HCT116 (cell line): ENCODE measurements at regions not wholly inside any gene's neighbourhood (a gene's known extent, or its start where the extent isn't known, plus 50 kb on each side); places are given as distances from the start of the nearest gene placed in this dataset.

ENCODE experiments used
- ATAC-seq: fragments of 200-7000 bp; cut with Tn5 transposase; 2 replicates; pipeline ENCODE4 v1.9.1; 2020; ENCODE audit warnings: mild to moderate bottlenecking, moderate library complexity
- BruUV-seq: library from RNA; stranded (reverse); fragments of 400-500 nt; replicated peaks from 2 replicates; lab custom pipeline; 2021; lab: Mats Ljungman, UMichigan
- CTCF ChIA-PET: fragments of 300-600 bp; sonication (Branson Sonifier 250); formaldehyde crosslinking; loops from one replicate; lab custom pipeline; 2021; ENCODE audit warnings: antibody characterized with exemption; lab: Charles Lee
- POLR2A ChIA-PET: fragments of 300-600, 350-600 bp; sonication (Branson Sonifier 250); formaldehyde crosslinking; loops from one replicate; lab custom pipeline; 2021; ENCODE audit warnings: antibody characterized with exemption; lab: Charles Lee
- RAD21 ChIA-PET, 2 experiments: fragments of 300-600 bp; sonication (Branson Sonifier 250); formaldehyde crosslinking; loops; one replicate each; lab custom pipeline; 2023; ENCODE audit warnings: low total read pairs in 2 of 2; ENCODE audit not compliant: uncharacterized antibody in 2 of 2, unreplicated experiment in 2 of 2, low non-redundant PET in 1 of 2; lab: Charles Lee
- DNase-seq: peaks from one replicate; pipeline ENCODE4 v3.0.0-alpha.2; 2010; ENCODE audit warnings: low read depth, low spot score
- H2AFZ ChIP-seq: fragments of 200-600 bp; shearing (Covaris generic), sonication (generic); 2 replicates; pipeline ENCODE4 v1.6.1; 2017; ENCODE audit warnings: low read depth, mixed run types, mixed read lengths, antibody characterized with exemption, low read length; ENCODE audit not compliant: poor library complexity, severe bottlenecking
- H3K27ac ChIP-seq: 2 replicates; pipeline ENCODE4 v1.5.1; 2012; ENCODE audit warnings: low read depth, low read length
- H3K27me3 ChIP-seq: fragments of 200-600 bp; sonication (generic); 2 replicates; pipeline ENCODE4 v1.6.1; 2016; ENCODE audit warnings: mixed run types, low read length, mixed read lengths; ENCODE audit not compliant: insufficient read depth
- H3K36me3 ChIP-seq, 2 experiments: fragments of 200-500 bp in 1 of 2; fragments of 200-600 bp in 1 of 2; sonication (Bioruptor generic) in 1 of 2; sonication (generic) in 1 of 2; 2 replicates each; pipeline versions ENCODE4 v1.5.1 to v1.6.1; 2014 to 2016; ENCODE audit warnings: low read length in 2 of 2, inconsistent platforms in 1 of 2, mixed read lengths in 1 of 2, mixed run types in 1 of 2; ENCODE audit not compliant: insufficient read depth in 2 of 2, control insufficient read depth in 1 of 2
- H3K4me1 ChIP-seq, 2 experiments: fragments of 200-600 bp in 1 of 2; sonication (generic) in 1 of 2; 2 replicates each; pipeline versions ENCODE4 v1.5.1 to v1.6.1; 2012 to 2017; ENCODE audit warnings: low read length in 2 of 2, inconsistent platforms in 1 of 2, mild to moderate bottlenecking in 1 of 2, mixed read lengths in 1 of 2, mixed run types in 1 of 2, moderate library complexity in 1 of 2; ENCODE audit not compliant: insufficient read depth in 2 of 2, control insufficient read depth in 1 of 2
- H3K4me2 ChIP-seq: fragments of 200-600 bp; sonication (generic); 2 replicates; pipeline ENCODE4 v1.6.1; 2017; ENCODE audit warnings: mixed run types, low read length, mixed read lengths
- H3K4me3 ChIP-seq, 2 experiments: fragments of 200-600 bp in 1 of 2; sonication (generic) in 1 of 2; replicated peaks in 1 of 2; 2 replicates each; pipeline ENCODE4 v1.5.1; 2011 to 2016; ENCODE audit warnings: low read length in 2 of 2, control low read depth in 1 of 2, low read depth in 1 of 2, mild to moderate bottlenecking in 1 of 2, mixed read lengths in 1 of 2, mixed run types in 1 of 2
- H3K79me2 ChIP-seq: fragments of 200-600 bp; sonication (generic); 2 replicates; pipeline ENCODE4 v1.6.1; 2017; ENCODE audit warnings: mild to moderate bottlenecking, mixed run types, low read length, moderate library complexity, mixed read lengths; ENCODE audit not compliant: insufficient read depth
- H3K9ac ChIP-seq: fragments of 200-600 bp; sonication (generic); 2 replicates; pipeline ENCODE4 v1.6.1; 2016; ENCODE audit warnings: low read length, mixed read lengths
- H3K9me2 ChIP-seq: fragments of 200-600 bp; sonication (generic), shearing (Covaris generic); 2 replicates; pipeline ENCODE4 v1.6.1; 2017; ENCODE audit warnings: mixed run types, mild to moderate bottlenecking, moderate library complexity; ENCODE audit not compliant: insufficient read depth
- H3K9me3 ChIP-seq, 2 experiments: fragments of 200-500 bp in 1 of 2; fragments of 200-600 bp in 1 of 2; sonication (Bioruptor generic) in 1 of 2; sonication (generic) in 1 of 2; 2 replicates each; pipeline ENCODE4 v1.6.1; 2014 to 2017; ENCODE audit warnings: low read length in 2 of 2, mixed read lengths in 2 of 2, inconsistent platforms in 1 of 2, low read depth in 1 of 2, mild to moderate bottlenecking in 1 of 2, mixed run types in 1 of 2, moderate library complexity in 1 of 2; ENCODE audit not compliant: control insufficient read depth in 1 of 2, insufficient read depth in 1 of 2
- H4K20me1 ChIP-seq: fragments of 200-600 bp; sonication (generic), shearing (Covaris generic); 2 replicates; pipeline ENCODE4 v1.6.1; 2017; ENCODE audit warnings: mixed run types, mild to moderate bottlenecking, moderate library complexity; ENCODE audit not compliant: insufficient read depth
- CBX3 ChIP-seq: IDR thresholded peaks from 2 replicates; pipeline ENCODE4 v1.6.1; 2012; ENCODE audit warnings: low read depth
- EGR1 ChIP-seq: IDR thresholded peaks from 2 replicates; pipeline ENCODE4 v1.6.1; 2012; ENCODE audit warnings: low read depth
- ELF1 ChIP-seq: IDR thresholded peaks from 2 replicates; pipeline ENCODE4 v1.6.1; 2012; ENCODE audit warnings: low read depth, borderline replicate concordance
- EZH2phosphoT487 ChIP-seq: fragments of 200-600 bp; IDR thresholded peaks from 2 replicates; pipeline ENCODE4 v1.6.1; 2018; ENCODE audit warnings: antibody characterized with exemption, borderline replicate concordance
- FOSL1 ChIP-seq: IDR thresholded peaks from 2 replicates; pipeline ENCODE4 v1.6.1; 2012; ENCODE audit warnings: low read depth
- JUND ChIP-seq: IDR thresholded peaks from 2 replicates; pipeline ENCODE4 v1.6.1; 2012
- POLR2AphosphoS5 ChIP-seq: IDR thresholded peaks from 2 replicates; pipeline ENCODE4 v1.6.1; 2011; ENCODE audit warnings: mild to moderate bottlenecking, low read depth, low read length, moderate library complexity
- RAD21 ChIP-seq: IDR thresholded peaks from 2 replicates; pipeline ENCODE4 v1.6.1; 2012; ENCODE audit warnings: low read depth, mild to moderate bottlenecking
- SP1 ChIP-seq: IDR thresholded peaks from 2 replicates; pipeline ENCODE4 v1.6.1; 2012; ENCODE audit warnings: low read depth
- intact Hi-C: fragments of 100-400 bp; cut with micrococcal nuclease; formaldehyde crosslinking; loops from 2 replicates; pipeline ENCODE4 v1.10.0; 2022
- TF ChIP-seq, protein P1 (sequence below): IDR thresholded peaks from 2 replicates; pipeline ENCODE4 v1.6.1; 2011; ENCODE audit warnings: mild to moderate bottlenecking, low read length, moderate library complexity; ENCODE audit not compliant: insufficient replicate concordance; ENCODE audit errors: extremely low read depth
- TF ChIP-seq, protein P2 (sequence below), 3 experiments: fragments of 200-600 bp in 1 of 3; sonication (generic) in 1 of 3; IDR thresholded peaks in 2 of 3; conservative IDR thresholded peaks in 1 of 3; 2 replicates each; pipeline ENCODE4 v1.5.1; 2012 to 2017; ENCODE audit warnings: low read depth in 2 of 3, low read length in 2 of 3, antibody characterized with exemption in 1 of 3, borderline replicate concordance in 1 of 3, control low read depth in 1 of 3, mild to moderate bottlenecking in 1 of 3, mixed read lengths in 1 of 3, mixed run types in 1 of 3, moderate library complexity in 1 of 3; ENCODE audit not compliant: insufficient read depth in 1 of 3

DNA sequence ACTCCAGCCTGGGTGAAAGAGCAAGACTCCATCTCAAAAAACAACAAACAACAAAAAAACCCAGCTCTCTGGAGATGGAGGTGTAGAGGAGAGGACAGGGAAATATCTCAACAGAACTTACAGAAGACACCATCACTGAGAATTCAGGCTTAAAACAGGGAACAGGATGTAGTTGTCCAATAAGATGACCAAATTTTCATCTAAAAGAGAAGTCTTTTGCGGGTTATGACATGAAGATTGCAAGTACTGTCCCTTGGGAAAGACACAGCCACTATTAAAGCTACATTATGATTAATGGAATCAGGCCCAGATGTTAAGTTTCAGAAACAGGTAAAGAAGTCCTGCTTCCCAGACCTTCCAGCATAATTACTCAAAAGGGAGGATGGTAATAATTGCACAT, 235.2 kb upstream of the NRP1 start:
- Histone ChIP-seq H2AFZ (no peak overlapping the region), H3K4me2 (no peak overlapping the region), H3K9me3 (no peaks in the 10 kb centered on the region), H4K20me1 (no peaks in the 10 kb centered on the region), H3K79me2 (no peaks in the 10 kb centered on the region), H3K4me1 (no peaks in the 10 kb centered on the region), H3K27ac (no peak overlapping the region), H3K9ac (no peak overlapping the region), H3K36me3 (no peaks in the 10 kb centered on the region), H3K4me3 (no peak overlapping the region), H3K27me3 (no peaks in the 10 kb centered on the region), H3K9me2 (no peaks in the 10 kb centered on the region)
- RAD21 ChIA-PET, result no interaction called here
- TF ChIP-seq EGR1 (no peak), JUND (no peak), SP1 (no peak), CBX3 (no peak), POLR2AphosphoS5 (no peak), ELF1 (no peak), EZH2phosphoT487 (no peak), FOSL1 (no peak), RAD21 (no peak)
- TF ChIP-seq, protein P1, sequence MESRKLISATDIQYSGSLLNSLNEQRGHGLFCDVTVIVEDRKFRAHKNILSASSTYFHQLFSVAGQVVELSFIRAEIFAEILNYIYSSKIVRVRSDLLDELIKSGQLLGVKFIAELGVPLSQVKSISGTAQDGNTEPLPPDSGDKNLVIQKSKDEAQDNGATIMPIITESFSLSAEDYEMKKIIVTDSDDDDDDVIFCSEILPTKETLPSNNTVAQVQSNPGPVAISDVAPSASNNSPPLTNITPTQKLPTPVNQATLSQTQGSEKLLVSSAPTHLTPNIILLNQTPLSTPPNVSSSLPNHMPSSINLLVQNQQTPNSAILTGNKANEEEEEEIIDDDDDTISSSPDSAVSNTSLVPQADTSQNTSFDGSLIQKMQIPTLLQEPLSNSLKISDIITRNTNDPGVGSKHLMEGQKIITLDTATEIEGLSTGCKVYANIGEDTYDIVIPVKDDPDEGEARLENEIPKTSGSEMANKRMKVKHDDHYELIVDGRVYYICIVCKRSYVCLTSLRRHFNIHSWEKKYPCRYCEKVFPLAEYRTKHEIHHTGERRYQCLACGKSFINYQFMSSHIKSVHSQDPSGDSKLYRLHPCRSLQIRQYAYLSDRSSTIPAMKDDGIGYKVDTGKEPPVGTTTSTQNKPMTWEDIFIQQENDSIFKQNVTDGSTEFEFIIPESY, result no peak
- TF ChIP-seq, protein P2, sequence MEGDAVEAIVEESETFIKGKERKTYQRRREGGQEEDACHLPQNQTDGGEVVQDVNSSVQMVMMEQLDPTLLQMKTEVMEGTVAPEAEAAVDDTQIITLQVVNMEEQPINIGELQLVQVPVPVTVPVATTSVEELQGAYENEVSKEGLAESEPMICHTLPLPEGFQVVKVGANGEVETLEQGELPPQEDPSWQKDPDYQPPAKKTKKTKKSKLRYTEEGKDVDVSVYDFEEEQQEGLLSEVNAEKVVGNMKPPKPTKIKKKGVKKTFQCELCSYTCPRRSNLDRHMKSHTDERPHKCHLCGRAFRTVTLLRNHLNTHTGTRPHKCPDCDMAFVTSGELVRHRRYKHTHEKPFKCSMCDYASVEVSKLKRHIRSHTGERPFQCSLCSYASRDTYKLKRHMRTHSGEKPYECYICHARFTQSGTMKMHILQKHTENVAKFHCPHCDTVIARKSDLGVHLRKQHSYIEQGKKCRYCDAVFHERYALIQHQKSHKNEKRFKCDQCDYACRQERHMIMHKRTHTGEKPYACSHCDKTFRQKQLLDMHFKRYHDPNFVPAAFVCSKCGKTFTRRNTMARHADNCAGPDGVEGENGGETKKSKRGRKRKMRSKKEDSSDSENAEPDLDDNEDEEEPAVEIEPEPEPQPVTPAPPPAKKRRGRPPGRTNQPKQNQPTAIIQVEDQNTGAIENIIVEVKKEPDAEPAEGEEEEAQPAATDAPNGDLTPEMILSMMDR (IDR thresholded peaks at IDR 0.05 in 2 of 3, conservative IDR thresholded peaks at IDR 0.05 in 1 of 3; ENCODE audit: borderline replicate concordance in 1 of 3, insufficient read depth in 1 of 3, low read depth in 2 of 3, low read length in 2 of 3), result no peak
- intact Hi-C loops, result no loop called here
- ATAC-seq, result no peak
- CTCF ChIA-PET, result no interaction called here
- BruUV-seq, result no TSS peak
- DNase-seq, result no peak
- POLR2A ChIA-PET, result no interaction called here
